CD4-positive, alpha-beta T cell treated with Interleukin-12 subunit alpha and Interleukin-12 subunit beta, for 1 hour (primary cell): ENCODE measurements at regions not wholly inside any gene's neighbourhood (a gene's known extent, or its start where the extent isn't known, plus 50 kb on each side); places are given as distances from the start of the nearest gene placed in this dataset.
"Not testable (repeated sequence)": the region's sequence is repeated elsewhere in the genome, so short reads cannot be mapped to it uniquely, and the experiment has no call there.

ENCODE experiments used
- DNase-seq: peaks from one replicate; pipeline ENCODE4 v3.0.0-alpha.2; 2020

GRCh38 chr11:90585491-90585890 lies 362.6 kb upstream of the CHORDC1 start:
- DNase-seq = no peak

- DNase-seq = not testable (repeated sequence)
Observed at GRCh38 chr11:90582999-90583398, 360.1 kb upstream of the CHORDC1 start.

- DNase-seq = no peak
Observed at GRCh38 chr11:90564531-90564930, 341.7 kb upstream of the CHORDC1 start.

- no peak for DNase-seq
Observed at GRCh38 chr11:90558328-90558865, 335.5 kb upstream of the CHORDC1 start.

GRCh38 chr11:90556606-90557005 lies 333.8 kb upstream of the CHORDC1 start:
- no peak for DNase-seq

- DNase-seq = no peak
Observed at GRCh38 chr11:90556026-90556425, 333.2 kb upstream of the CHORDC1 start.

GRCh38 chr11:90555477-90555876 lies 332.6 kb upstream of the CHORDC1 start:
- no peak for DNase-seq

- no peak for DNase-seq
Observed at GRCh38 chr11:90542092-90542491, 319.2 kb upstream of the CHORDC1 start.

- no peak for DNase-seq
Observed at GRCh38 chr11:90536301-90536700, 313.5 kb upstream of the CHORDC1 start.

- DNase-seq = no peak
Observed at GRCh38 chr11:90532125-90532524, 309.3 kb upstream of the CHORDC1 start.

- no peak for DNase-seq
Observed at GRCh38 chr11:90531001-90531400, 308.2 kb upstream of the CHORDC1 start.

- DNase-seq = no peak
Observed at GRCh38 chr11:90525962-90526361, 303.1 kb upstream of the CHORDC1 start.

GRCh38 chr11:90512846-90513245 lies 290.0 kb upstream of the CHORDC1 start:
- DNase-seq = no peak

- no peak for DNase-seq
Observed at GRCh38 chr11:90510839-90511238, 288.0 kb upstream of the CHORDC1 start.

GRCh38 chr11:90500922-90501568 lies 278.2 kb upstream of the CHORDC1 start:
- no peak for DNase-seq

GRCh38 chr11:90496722-90497121 lies 273.9 kb upstream of the CHORDC1 start:
- no peak for DNase-seq

- no peak for DNase-seq
Observed at GRCh38 chr11:90493379-90493778, 270.5 kb upstream of the CHORDC1 start.

GRCh38 chr11:90491466-90491865 lies 268.6 kb upstream of the CHORDC1 start:
- no peak for DNase-seq

- DNase-seq = peak; percentile 8
Observed at GRCh38 chr11:90476442-90477007, 253.7 kb upstream of the CHORDC1 start.

GRCh38 chr11:90468923-90469322 lies 246.1 kb upstream of the CHORDC1 start:
- DNase-seq = no peak

- DNase-seq = no peak
Observed at GRCh38 chr11:90465553-90465952, 242.7 kb upstream of the CHORDC1 start.

- not testable (repeated sequence) for DNase-seq
Observed at GRCh38 chr11:90455347-90455920, 232.6 kb upstream of the CHORDC1 start.

- DNase-seq = no peak
Observed at GRCh38 chr11:90453525-90453924, 230.7 kb upstream of the CHORDC1 start.

- DNase-seq = no peak
Observed at GRCh38 chr11:90449606-90450005, 226.8 kb upstream of the CHORDC1 start.
